ENCODE measurements at regions not wholly inside any gene's neighbourhood (a gene's known extent, or its start where the extent isn't known, plus 50 kb on each side); places are given as distances from the start of the nearest gene placed in this dataset.

DNA sequence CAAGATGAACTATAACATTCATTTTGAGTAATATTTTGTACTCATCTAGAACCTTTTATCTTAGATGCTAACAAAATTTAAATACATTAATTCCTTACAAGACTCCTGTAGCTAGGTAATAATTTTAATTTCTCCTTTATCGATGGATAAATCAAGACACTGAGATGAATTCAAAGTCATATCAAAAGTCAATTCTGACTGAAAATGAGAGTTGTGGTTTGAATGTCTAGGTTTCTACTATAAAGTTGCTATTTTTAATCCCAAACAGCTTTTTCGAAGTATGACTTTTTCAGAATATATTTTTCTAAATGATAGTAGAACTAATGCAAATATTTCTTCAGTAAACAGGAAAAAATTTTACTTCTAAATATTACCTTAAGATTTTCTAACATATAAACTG is 491.7 kb upstream of the FAM174A start:
- no peaks in the 10 kb centered on the region for H3K79me2 ChIP-seq (ENCODE audit: insufficient read depth, low read length)
- H2AFZ ChIP-seq (ENCODE audit: low read depth, low read length, poor library complexity, severe bottlenecking) = no peak overlapping the region
- ChIA-PET POLR2A (no interaction called here), CTCF (no interaction called here), RAD21 (ENCODE audit: low non-redundant PET in 1 of 2, low total read pairs in 2 of 2, uncharacterized antibody in 2 of 2, unreplicated experiment in 2 of 2) (no interaction called here)
- H4K20me1 ChIP-seq (ENCODE audit: insufficient read depth) = no peaks in the 10 kb centered on the region
- H3K4me3 ChIP-seq (replicated peaks in 1 of 2; ENCODE audit: low read depth in 1 of 2, low read length in 2 of 2) = no peak overlapping the region
- DNase-seq (ENCODE audit: low read depth, low spot score) = no peak
- H3K9ac ChIP-seq (ENCODE audit: low read length) = no peak overlapping the region
- no peaks in the 10 kb centered on the region for H3K9me3 ChIP-seq (ENCODE audit: control insufficient read depth in 1 of 2, insufficient read depth in 1 of 2, low read depth in 1 of 2, low read length in 2 of 2)
- no peaks in the 10 kb centered on the region for H3K27me3 ChIP-seq (ENCODE audit: insufficient read depth, low read length)
- no peak overlapping the region for H3K27ac ChIP-seq (ENCODE audit: low read depth, low read length)
- ATAC-seq = no peak
- no peaks in the 10 kb centered on the region for H3K36me3 ChIP-seq (ENCODE audit: control insufficient read depth in 1 of 2, insufficient read depth in 2 of 2, low read length in 2 of 2)
- TF ChIP-seq POLR2AphosphoS5 (IDR thresholded peaks at IDR 0.05; ENCODE audit: low read depth, low read length) = no peak
- no peak for TF ChIP-seq EZH2 (IDR thresholded peaks at IDR 0.05)
- TF ChIP-seq ZFX (IDR thresholded peaks at IDR 0.05) = no peak
- TF ChIP-seq ZNF274 (IDR thresholded peaks at IDR 0.05; ENCODE audit: low read depth, low read length) = no peak
- TF ChIP-seq RAD21 (IDR thresholded peaks at IDR 0.05; ENCODE audit: low read depth) = no peak
- no peak for TF ChIP-seq EGR1 (IDR thresholded peaks at IDR 0.05; ENCODE audit: low read depth)
- no peak for TF ChIP-seq SP1 (IDR thresholded peaks at IDR 0.05; ENCODE audit: low read depth)
- no peak for TF ChIP-seq POLR2A (IDR thresholded peaks at IDR 0.05; ENCODE audit: borderline replicate concordance, extremely low read depth, insufficient read depth, insufficient read length)
- TF ChIP-seq MAX (IDR thresholded peaks at IDR 0.05) = no peak
- TF ChIP-seq SRF (IDR thresholded peaks at IDR 0.05; ENCODE audit: low read depth) = no peak
- no peak for TF ChIP-seq FOSL1 (IDR thresholded peaks at IDR 0.05; ENCODE audit: low read depth)
- no peak for TF ChIP-seq EZH2phosphoT487 (IDR thresholded peaks at IDR 0.05; ENCODE audit: borderline replicate concordance)
- no peak for TF ChIP-seq SIN3A (IDR thresholded peaks at IDR 0.05; ENCODE audit: low read depth)
- no peak for TF ChIP-seq REST (IDR thresholded peaks at IDR 0.05; ENCODE audit: low read depth)
- no peak for TF ChIP-seq ZBTB33 (IDR thresholded peaks at IDR 0.05; ENCODE audit: extremely low read depth, insufficient replicate concordance, low read length)
- no peaks in the 10 kb centered on the region for H3K4me1 ChIP-seq (ENCODE audit: control insufficient read depth in 1 of 2, insufficient read depth in 2 of 2, low read length in 2 of 2)
- BruUV-seq (replicated peaks) = no TSS peak
- intact Hi-C loops (cut with micrococcal nuclease) = no loop called here
- no peak overlapping the region for H3K4me2 ChIP-seq (ENCODE audit: low read length)
- H3K9me2 ChIP-seq (ENCODE audit: insufficient read depth) = no peaks in the 10 kb centered on the region
